ENCODE measurements at regions not wholly inside any gene's neighbourhood (a gene's known extent, or its start where the extent isn't known, plus 50 kb on each side); places are given as distances from the start of the nearest gene placed in this dataset.

DNA sequence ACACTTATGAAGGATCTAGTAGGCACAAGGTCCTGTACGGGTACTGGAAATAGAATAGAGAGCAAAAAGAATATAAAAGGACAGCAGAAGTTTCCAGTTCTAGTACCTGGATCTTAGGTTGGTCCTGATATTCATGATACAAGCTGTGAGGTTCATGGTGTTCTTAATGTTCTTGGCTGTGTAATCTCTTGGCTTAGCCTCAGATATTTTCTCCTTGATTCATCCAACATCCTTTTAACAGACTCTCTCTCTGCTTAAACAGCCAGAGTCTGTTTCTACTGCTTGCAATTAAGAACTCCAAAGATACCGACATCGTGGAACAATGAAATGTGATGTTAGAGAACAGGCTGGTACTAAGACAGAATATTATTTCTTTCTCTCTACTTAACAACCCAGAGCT is 49.9 kb downstream of the CNTN3 start:
- H3K4me1 ChIP-seq (ENCODE audit: insufficient read depth, low read length): no peaks in the 10 kb centered on the region
- H3K9me3 ChIP-seq (ENCODE audit: low read length): no peaks in the 10 kb centered on the region
- no peak overlapping the region for H3K9ac ChIP-seq (ENCODE audit: low read length)
- H3K36me3 ChIP-seq (ENCODE audit: insufficient read depth, low read length): no peaks in the 10 kb centered on the region
- no peak overlapping the region for H3K27ac ChIP-seq (ENCODE audit: low read depth, low read length)
- no peaks in the 10 kb centered on the region for H3K27me3 ChIP-seq (ENCODE audit: control insufficient read depth in 1 of 2, insufficient read depth in 2 of 2, low read length in 2 of 2)
- no peak overlapping the region for H3K4me3 ChIP-seq (ENCODE audit: low read depth in 1 of 2, low read length in 2 of 2)

DNA sequence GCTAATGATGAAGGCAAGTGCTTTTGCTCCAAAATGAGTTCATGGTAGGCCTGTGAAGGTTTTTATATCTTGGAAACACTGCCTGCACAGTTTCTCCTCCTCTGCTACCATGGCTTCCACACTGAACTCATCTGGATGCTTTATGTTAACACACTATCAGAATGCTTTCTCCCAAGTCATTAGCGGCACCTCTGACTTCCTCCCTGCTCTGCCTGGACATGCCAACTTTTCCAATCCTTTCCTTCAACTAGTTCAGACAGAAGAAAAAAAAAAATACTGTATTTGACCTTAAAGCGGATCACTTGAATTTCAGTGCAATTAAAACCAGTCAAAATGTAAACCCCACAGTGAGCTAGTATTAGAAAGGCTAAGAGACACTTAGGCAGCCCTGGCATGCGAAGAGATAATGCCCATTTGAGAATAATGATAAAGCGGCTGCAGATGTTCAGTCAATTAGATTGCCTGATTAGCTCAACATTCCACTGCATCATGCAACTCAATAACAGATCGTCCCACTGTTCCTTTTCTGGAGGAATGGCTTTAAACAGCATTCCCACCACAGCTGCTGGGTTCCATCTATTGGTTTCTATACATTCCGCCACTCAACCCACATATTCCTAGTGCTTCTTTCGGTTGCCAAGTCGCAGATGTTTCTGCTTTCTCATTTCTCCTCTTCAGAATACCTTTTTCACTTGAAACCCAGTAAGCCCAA is 51.7 kb downstream of the CNTN3 start:
- H3K9ac ChIP-seq (ENCODE audit: low read length): no peak overlapping the region
- H3K4me1 ChIP-seq (ENCODE audit: insufficient read depth, low read length): no peaks in the 10 kb centered on the region
- H3K9me3 ChIP-seq (ENCODE audit: low read length): no peaks in the 10 kb centered on the region
- no peaks in the 10 kb centered on the region for H3K27me3 ChIP-seq (ENCODE audit: control insufficient read depth in 1 of 2, insufficient read depth in 2 of 2, low read length in 2 of 2)
- no peak overlapping the region for H3K4me3 ChIP-seq (ENCODE audit: low read depth in 1 of 2, low read length in 2 of 2)
- no peak overlapping the region for H3K27ac ChIP-seq (ENCODE audit: low read depth, low read length)
- H3K36me3 ChIP-seq (ENCODE audit: insufficient read depth, low read length): no peaks in the 10 kb centered on the region

DNA sequence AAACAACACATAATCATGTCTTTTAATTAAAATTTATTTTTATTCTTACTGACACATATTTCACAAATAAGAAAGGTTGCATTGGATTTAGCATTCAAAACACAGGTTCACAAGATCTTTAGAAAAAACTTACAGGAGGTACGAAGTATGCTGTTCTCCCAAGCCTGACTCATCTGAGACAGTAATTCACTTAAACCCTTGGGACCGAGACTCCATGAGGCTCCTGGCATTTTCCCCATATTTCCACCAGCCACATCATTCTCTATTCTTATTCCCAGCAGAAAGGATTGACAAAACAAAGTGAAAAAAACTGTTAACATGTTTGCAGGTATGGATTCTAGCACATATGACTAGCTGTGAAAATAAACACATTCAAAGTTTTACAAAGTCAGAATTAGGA is 52.6 kb downstream of the CNTN3 start:
- H3K9me3 ChIP-seq (ENCODE audit: low read length): no peaks in the 10 kb centered on the region
- H3K36me3 ChIP-seq (ENCODE audit: insufficient read depth, low read length): no peaks in the 10 kb centered on the region
- H3K9ac ChIP-seq (ENCODE audit: low read length): no peak overlapping the region
- no peak overlapping the region for H3K4me3 ChIP-seq (ENCODE audit: low read depth in 1 of 2, low read length in 2 of 2)
- no peaks in the 10 kb centered on the region for H3K27me3 ChIP-seq (ENCODE audit: control insufficient read depth in 1 of 2, insufficient read depth in 2 of 2, low read length in 2 of 2)
- H3K27ac ChIP-seq (ENCODE audit: low read depth, low read length): no peak overlapping the region
- H3K4me1 ChIP-seq (ENCODE audit: insufficient read depth, low read length): no peaks in the 10 kb centered on the region

DNA sequence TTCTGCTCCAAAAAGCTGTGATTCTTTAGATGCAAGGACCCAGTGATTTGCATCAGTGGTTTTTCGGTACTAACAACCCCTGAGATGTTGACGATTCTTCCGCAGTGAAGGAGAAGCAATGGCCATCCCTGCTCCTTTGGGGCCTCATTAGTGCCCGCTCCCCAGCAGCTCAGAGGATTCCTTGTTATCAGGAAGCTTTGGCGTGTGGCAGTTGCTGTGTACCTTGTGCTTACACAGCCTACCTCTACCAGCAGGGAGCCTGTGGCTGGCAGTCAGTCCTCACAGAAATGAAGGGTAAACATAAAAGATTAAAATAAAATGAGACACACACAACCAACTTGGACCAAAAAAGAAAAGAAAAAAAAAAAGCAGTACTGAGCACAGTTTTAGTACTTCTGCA is 55.2 kb downstream of the CNTN3 start:
- Histone ChIP-seq H3K9ac (ENCODE audit: low read length) (no peak overlapping the region), H3K27ac (ENCODE audit: low read depth, low read length) (no peak overlapping the region), H3K36me3 (ENCODE audit: insufficient read depth, low read length) (no peaks in the 10 kb centered on the region), H3K4me3 (ENCODE audit: low read depth in 1 of 2, low read length in 2 of 2) (no peak overlapping the region), H3K27me3 (ENCODE audit: control insufficient read depth in 1 of 2, insufficient read depth in 2 of 2, low read length in 2 of 2) (no peaks in the 10 kb centered on the region), H3K9me3 (ENCODE audit: low read length) (no peaks in the 10 kb centered on the region), H3K4me1 (ENCODE audit: insufficient read depth, low read length) (no peaks in the 10 kb centered on the region)

DNA sequence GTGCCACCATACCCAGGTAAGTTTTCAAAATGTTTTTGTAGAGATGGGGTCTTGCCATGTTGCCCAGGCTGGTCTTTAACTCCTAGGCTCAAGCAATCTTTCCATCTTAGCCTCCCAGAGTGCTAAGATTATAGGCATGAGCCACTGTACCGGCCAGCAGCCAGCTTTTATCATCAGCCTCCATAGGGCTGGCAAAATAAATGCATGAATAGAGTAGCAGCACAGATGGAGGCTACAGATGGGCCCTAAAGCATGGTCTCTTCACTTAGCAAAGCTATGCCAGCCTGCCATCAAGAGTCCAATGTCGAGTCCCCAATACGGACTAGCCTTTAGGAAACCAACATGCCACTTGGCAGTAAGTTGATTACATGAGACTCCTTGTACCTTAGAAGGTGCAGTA is 63.8 kb downstream of the CNTN3 start:
- Histone ChIP-seq H3K4me3 (ENCODE audit: low read depth in 1 of 2, low read length in 2 of 2) (no peak overlapping the region), H3K27ac (ENCODE audit: low read depth, low read length) (no peak overlapping the region), H3K9me3 (ENCODE audit: low read length) (no peaks in the 10 kb centered on the region), H3K4me1 (ENCODE audit: insufficient read depth, low read length) (no peaks in the 10 kb centered on the region), H3K9ac (ENCODE audit: low read length) (no peak overlapping the region), H3K36me3 (ENCODE audit: insufficient read depth, low read length) (no peaks in the 10 kb centered on the region), H3K27me3 (ENCODE audit: control insufficient read depth in 1 of 2, insufficient read depth in 2 of 2, low read length in 2 of 2) (no peaks in the 10 kb centered on the region)

DNA sequence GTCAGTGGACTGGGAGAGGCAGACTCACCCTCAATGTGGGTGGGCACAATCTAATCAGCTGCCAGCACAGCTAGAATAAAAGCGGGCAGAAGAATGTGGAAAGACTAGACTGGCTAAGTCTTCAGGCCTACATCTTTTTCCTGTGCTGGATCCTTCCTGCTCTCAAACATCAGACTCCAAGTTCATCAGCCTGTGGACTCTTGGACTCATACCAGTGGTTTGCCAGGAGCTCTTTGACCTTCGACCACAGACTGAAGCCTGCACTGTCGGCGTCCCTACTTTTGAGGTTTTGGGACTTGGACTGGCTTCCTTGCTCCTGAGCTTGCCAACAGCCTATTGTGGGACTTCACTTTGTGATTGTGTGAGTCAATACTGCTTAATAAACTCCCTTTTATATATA is 68.0 kb downstream of the CNTN3 start:
- Histone ChIP-seq H3K9me3 (ENCODE audit: low read length) (no peaks in the 10 kb centered on the region), H3K36me3 (ENCODE audit: insufficient read depth, low read length) (no peaks in the 10 kb centered on the region), H3K4me3 (ENCODE audit: low read depth in 1 of 2, low read length in 2 of 2) (no peak overlapping the region), H3K27ac (ENCODE audit: low read depth, low read length) (no peak overlapping the region), H3K9ac (ENCODE audit: low read length) (no peak overlapping the region), H3K27me3 (ENCODE audit: control insufficient read depth in 1 of 2, insufficient read depth in 2 of 2, low read length in 2 of 2) (no peaks in the 10 kb centered on the region), H3K4me1 (ENCODE audit: insufficient read depth, low read length) (no peaks in the 10 kb centered on the region)

DNA sequence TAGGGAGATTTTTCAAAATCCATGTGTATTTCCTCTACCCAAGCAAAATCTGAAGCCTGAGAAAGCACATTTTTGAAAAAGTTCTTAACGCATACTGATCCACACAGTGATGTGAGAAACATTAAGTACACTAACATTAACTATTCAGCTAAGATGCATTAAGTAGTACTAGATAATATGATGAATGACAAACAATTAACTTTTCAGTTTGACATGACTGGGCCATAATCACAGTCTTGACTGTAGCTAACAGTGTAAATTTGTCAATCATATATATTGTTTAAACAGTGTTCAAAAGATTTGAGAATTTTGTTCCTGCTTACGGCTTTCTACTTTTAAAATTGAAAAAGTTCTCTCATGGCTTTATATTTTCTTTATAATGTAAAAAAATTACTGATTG is 72.0 kb downstream of the CNTN3 start:
- no peaks in the 10 kb centered on the region for H3K36me3 ChIP-seq (ENCODE audit: insufficient read depth, low read length)
- no peak overlapping the region for H3K27ac ChIP-seq (ENCODE audit: low read depth, low read length)
- H3K9me3 ChIP-seq (ENCODE audit: low read length): no peaks in the 10 kb centered on the region
- no peak overlapping the region for H3K9ac ChIP-seq (ENCODE audit: low read length)
- no peaks in the 10 kb centered on the region for H3K27me3 ChIP-seq (ENCODE audit: control insufficient read depth in 1 of 2, insufficient read depth in 2 of 2, low read length in 2 of 2)
- no peaks in the 10 kb centered on the region for H3K4me1 ChIP-seq (ENCODE audit: insufficient read depth, low read length)
- H3K4me3 ChIP-seq (ENCODE audit: low read depth in 1 of 2, low read length in 2 of 2): no peak overlapping the region

DNA sequence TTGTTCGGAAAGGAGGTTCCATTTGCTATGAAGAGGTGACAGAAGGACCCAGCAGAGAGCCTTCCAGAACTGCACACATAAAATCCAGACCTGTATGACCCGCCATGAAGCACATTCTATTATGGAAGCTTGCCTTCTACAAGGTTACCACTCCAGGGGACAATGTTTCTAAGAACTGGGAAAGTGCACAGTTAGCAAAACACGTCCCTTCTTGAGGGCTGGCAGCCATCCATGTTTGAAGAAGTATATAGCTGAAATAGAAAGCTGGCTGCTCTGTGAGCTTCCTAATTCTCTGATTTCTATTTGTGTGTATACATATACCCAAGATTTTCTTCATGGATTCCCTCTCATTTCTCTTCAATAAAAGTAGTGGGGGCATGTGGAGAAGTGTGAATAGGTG is 74.6 kb downstream of the CNTN3 start:
- Histone ChIP-seq H3K36me3 (ENCODE audit: insufficient read depth, low read length) (no peaks in the 10 kb centered on the region), H3K27ac (ENCODE audit: low read depth, low read length) (no peak overlapping the region)

DNA sequence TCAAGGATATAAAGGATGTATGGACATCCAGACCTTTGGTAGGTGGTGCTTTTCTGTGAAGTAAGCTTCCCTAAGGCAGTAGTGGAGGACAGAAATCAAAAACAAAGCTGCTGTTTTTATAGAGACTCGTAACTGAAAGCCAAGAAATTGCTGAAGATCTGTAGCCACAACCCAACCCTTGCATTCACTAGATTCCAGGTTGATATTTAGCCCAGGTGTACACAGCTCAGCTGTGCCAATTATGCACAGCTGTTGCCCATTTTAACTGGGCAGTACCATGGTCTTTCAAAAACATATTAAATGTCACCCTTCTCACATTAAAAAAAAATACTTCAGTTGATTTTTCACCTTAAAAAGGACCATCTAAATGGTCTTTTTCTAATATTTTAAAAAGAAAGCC is 75.8 kb downstream of the CNTN3 start:
- H3K4me3 ChIP-seq (ENCODE audit: low read depth in 1 of 2, low read length in 2 of 2): no peak overlapping the region
- no peaks in the 10 kb centered on the region for H3K9me3 ChIP-seq (ENCODE audit: low read length)
- no peak overlapping the region for H3K9ac ChIP-seq (ENCODE audit: low read length)
- no peaks in the 10 kb centered on the region for H3K27me3 ChIP-seq (ENCODE audit: control insufficient read depth in 1 of 2, insufficient read depth in 2 of 2, low read length in 2 of 2)
- H3K36me3 ChIP-seq (ENCODE audit: insufficient read depth, low read length): no peaks in the 10 kb centered on the region
- H3K27ac ChIP-seq (ENCODE audit: low read depth, low read length): no peak overlapping the region
- H3K4me1 ChIP-seq (ENCODE audit: insufficient read depth, low read length): no peaks in the 10 kb centered on the region

More for the DNA sequence above, 74.6 kb downstream of the CNTN3 start:
- Histone ChIP-seq H3K9me3 (ENCODE audit: low read length) (no peaks in the 10 kb centered on the region), H3K4me3 (ENCODE audit: low read depth in 1 of 2, low read length in 2 of 2) (no peak overlapping the region), H3K9ac (ENCODE audit: low read length) (no peak overlapping the region), H3K27me3 (ENCODE audit: control insufficient read depth in 1 of 2, insufficient read depth in 2 of 2, low read length in 2 of 2) (no peaks in the 10 kb centered on the region), H3K4me1 (ENCODE audit: insufficient read depth, low read length) (no peaks in the 10 kb centered on the region)

DNA sequence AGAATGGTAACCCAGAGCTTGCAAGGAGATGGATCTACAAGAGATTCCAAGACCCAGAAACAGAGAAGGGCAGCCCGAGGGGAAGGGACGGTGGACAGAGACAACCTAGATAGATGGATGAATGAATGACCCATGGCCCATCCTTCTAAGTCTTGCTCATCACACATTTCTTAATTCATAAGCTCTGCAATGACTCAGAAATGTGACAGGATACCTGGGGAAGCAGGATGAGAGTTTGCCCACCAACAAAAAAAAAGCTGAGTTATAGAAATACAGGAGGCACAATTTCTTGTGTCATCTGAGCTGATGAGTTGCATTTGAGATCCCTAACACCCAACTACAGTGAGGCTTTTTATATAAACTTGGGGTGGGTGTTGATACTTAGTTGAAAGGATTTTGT is 76.6 kb downstream of the CNTN3 start:
- H3K27me3 ChIP-seq (ENCODE audit: control insufficient read depth in 1 of 2, insufficient read depth in 2 of 2, low read length in 2 of 2): no peaks in the 10 kb centered on the region
- H3K4me1 ChIP-seq (ENCODE audit: insufficient read depth, low read length): no peaks in the 10 kb centered on the region
- no peak overlapping the region for H3K9ac ChIP-seq (ENCODE audit: low read length)
- no peaks in the 10 kb centered on the region for H3K36me3 ChIP-seq (ENCODE audit: insufficient read depth, low read length)
- no peak overlapping the region for H3K4me3 ChIP-seq (ENCODE audit: low read depth in 1 of 2, low read length in 2 of 2)
- no peaks in the 10 kb centered on the region for H3K9me3 ChIP-seq (ENCODE audit: low read length)
- no peak overlapping the region for H3K27ac ChIP-seq (ENCODE audit: low read depth, low read length)

DNA sequence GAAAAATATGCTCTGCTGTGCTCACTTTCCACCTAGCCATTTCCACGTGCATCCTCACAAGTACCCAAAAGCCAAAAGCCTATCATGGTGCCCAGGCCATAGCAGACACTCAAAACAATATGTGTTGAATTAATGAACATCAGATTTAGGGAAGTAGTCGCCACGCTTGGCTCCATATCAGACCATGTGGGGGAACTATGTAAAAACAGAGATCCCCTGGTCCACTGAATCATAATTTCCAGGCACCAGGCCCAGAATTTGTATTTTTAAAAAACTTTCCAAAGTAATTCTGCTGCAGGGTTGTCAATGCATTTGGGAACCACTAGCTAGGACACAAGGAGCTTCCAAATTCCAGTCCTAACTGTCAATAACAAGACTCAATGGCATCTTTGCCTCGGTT is 77.3 kb downstream of the CNTN3 start:
- Histone ChIP-seq H3K9ac (ENCODE audit: low read length) (no peak overlapping the region), H3K4me3 (ENCODE audit: low read depth in 1 of 2, low read length in 2 of 2) (no peak overlapping the region), H3K27me3 (ENCODE audit: control insufficient read depth in 1 of 2, insufficient read depth in 2 of 2, low read length in 2 of 2) (no peaks in the 10 kb centered on the region), H3K27ac (ENCODE audit: low read depth, low read length) (no peak overlapping the region), H3K9me3 (ENCODE audit: low read length) (no peaks in the 10 kb centered on the region), H3K36me3 (ENCODE audit: insufficient read depth, low read length) (no peaks in the 10 kb centered on the region), H3K4me1 (ENCODE audit: insufficient read depth, low read length) (no peaks in the 10 kb centered on the region)

DNA sequence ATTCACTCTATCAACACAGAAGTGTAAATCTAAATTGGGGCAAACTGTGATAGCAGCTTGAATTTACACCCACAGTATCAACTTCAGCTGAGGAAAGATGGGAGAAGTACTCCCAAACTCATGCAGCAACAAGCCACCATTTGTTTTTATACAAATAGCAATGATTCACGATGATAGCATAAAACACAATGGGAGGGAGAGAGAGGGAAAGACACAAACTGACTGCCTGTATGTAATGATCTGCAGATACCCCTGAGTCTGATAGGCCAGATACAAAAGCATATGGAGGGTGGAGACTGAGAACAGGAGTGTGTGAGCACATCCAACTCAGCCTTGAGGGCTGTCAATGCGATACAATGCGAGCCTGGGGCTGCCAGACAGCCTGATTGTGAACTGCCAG is 79.2 kb downstream of the CNTN3 start:
- H3K4me3 ChIP-seq (ENCODE audit: low read depth in 1 of 2, low read length in 2 of 2): no peak overlapping the region
- no peaks in the 10 kb centered on the region for H3K4me1 ChIP-seq (ENCODE audit: insufficient read depth, low read length)
- H3K9ac ChIP-seq (ENCODE audit: low read length): no peak overlapping the region
- no peak overlapping the region for H3K27ac ChIP-seq (ENCODE audit: low read depth, low read length)
- H3K27me3 ChIP-seq (ENCODE audit: control insufficient read depth in 1 of 2, insufficient read depth in 2 of 2, low read length in 2 of 2): no peaks in the 10 kb centered on the region
- H3K9me3 ChIP-seq (ENCODE audit: low read length): no peaks in the 10 kb centered on the region
- no peaks in the 10 kb centered on the region for H3K36me3 ChIP-seq (ENCODE audit: insufficient read depth, low read length)
